MCF 10A (cell line): ENCODE measurements at regions not wholly inside any gene's neighbourhood (a gene's known extent, or its start where the extent isn't known, plus 50 kb on each side); places are given as distances from the start of the nearest gene placed in this dataset.

Experiments used
- BruUV-seq: library from RNA; stranded (reverse); fragments of 400-500 nt; replicated peaks from 2 replicates; lab custom pipeline; 2021; lab: Mats Ljungman, UMichigan
- CTCF ChIA-PET: fragments of 300-600 bp; sonication (Branson Sonifier 250); formaldehyde crosslinking; extraction: SDS; loops from one replicate; lab custom pipeline; 2021; ENCODE audit warnings: antibody characterized with exemption, inconsistent platforms; lab: Yijun Ruan, JAX
- POLR2A ChIA-PET: fragments of 300-600, 350-650 bp; sonication (Branson Sonifier 250); formaldehyde crosslinking; extraction: SDS; loops from one replicate; lab custom pipeline; 2020; ENCODE audit warnings: antibody characterized with exemption, inconsistent platforms; lab: Yijun Ruan, JAX
- DNase-seq: peaks from one replicate; pipeline ENCODE4 v3.0.0-alpha.2; 2018; ENCODE audit not compliant: unreplicated experiment
- H3K27ac Mint-ChIP-seq: one replicate; pipeline ENCODE4 v1.8.0; 2022; ENCODE audit warnings: mild to moderate bottlenecking, low read depth, mixed read lengths; ENCODE audit not compliant: unreplicated experiment
- H3K27me3 Mint-ChIP-seq: one replicate; pipeline ENCODE4 v1.8.0; 2022; ENCODE audit warnings: mixed read lengths; ENCODE audit not compliant: insufficient read depth, unreplicated experiment
- H3K36me3 Mint-ChIP-seq: one replicate; pipeline ENCODE4 v1.8.0; 2022; ENCODE audit warnings: mild to moderate bottlenecking, moderate library complexity, mixed read lengths; ENCODE audit not compliant: insufficient read depth, unreplicated experiment
- H3K4me1 Mint-ChIP-seq: one replicate; pipeline ENCODE4 v1.8.0; 2022; ENCODE audit warnings: mixed read lengths; ENCODE audit not compliant: insufficient read depth, unreplicated experiment
- H3K4me3 Mint-ChIP-seq: one replicate; pipeline ENCODE4 v1.8.0; 2022; ENCODE audit warnings: mild to moderate bottlenecking, moderate library complexity, mixed read lengths; ENCODE audit not compliant: unreplicated experiment
- H3K9me3 Mint-ChIP-seq: one replicate; pipeline ENCODE4 v1.8.0; 2022; ENCODE audit warnings: mixed read lengths; ENCODE audit not compliant: unreplicated experiment
- intact Hi-C: fragments of 100-400 bp; cut with micrococcal nuclease; formaldehyde crosslinking; loops from 2 replicates; pipeline ENCODE4 v1.14.1; 2022
- TF ChIP-seq, protein P1 (sequence below): fragments of 200-600 bp; IDR thresholded peaks from one replicate; pipeline ENCODE4 v1.8.0; 2022; ENCODE audit warnings: antibody characterized with exemption, mild to moderate bottlenecking; ENCODE audit not compliant: unreplicated experiment

DNA sequence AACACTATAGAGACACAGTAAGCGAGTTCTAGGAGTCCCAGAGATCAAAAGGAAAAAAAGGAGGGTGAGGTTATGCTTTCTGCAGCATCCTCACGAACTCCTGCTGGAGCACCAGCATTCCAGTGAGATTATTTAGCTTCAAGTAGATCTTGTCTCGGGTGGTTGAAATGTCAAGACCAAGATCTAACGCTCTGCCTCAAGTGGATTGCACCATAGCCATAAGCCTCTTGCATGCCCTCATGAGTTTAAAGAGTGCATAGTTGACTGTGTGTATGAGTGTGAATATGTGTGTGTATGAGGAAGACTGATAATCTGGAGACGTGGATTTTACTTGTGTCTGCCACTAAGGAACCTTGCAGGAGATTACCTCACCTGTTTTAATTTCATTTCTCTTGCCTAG is 335.3 kb upstream of the ADAMTSL1 start:
- BruUV-seq, result no TSS peak
- Mint-ChIP-seq H3K27me3 (peaks cover 33% of the 10 kb centered on the region), H3K27ac (no peak overlapping the region), H3K9me3 (no peaks in the 10 kb centered on the region), H3K4me3 (no peak overlapping the region), H3K36me3 (no peaks in the 10 kb centered on the region), H3K4me1 (no peaks in the 10 kb centered on the region)
- CTCF ChIA-PET, result no interaction called here
- TF ChIP-seq, protein P1, sequence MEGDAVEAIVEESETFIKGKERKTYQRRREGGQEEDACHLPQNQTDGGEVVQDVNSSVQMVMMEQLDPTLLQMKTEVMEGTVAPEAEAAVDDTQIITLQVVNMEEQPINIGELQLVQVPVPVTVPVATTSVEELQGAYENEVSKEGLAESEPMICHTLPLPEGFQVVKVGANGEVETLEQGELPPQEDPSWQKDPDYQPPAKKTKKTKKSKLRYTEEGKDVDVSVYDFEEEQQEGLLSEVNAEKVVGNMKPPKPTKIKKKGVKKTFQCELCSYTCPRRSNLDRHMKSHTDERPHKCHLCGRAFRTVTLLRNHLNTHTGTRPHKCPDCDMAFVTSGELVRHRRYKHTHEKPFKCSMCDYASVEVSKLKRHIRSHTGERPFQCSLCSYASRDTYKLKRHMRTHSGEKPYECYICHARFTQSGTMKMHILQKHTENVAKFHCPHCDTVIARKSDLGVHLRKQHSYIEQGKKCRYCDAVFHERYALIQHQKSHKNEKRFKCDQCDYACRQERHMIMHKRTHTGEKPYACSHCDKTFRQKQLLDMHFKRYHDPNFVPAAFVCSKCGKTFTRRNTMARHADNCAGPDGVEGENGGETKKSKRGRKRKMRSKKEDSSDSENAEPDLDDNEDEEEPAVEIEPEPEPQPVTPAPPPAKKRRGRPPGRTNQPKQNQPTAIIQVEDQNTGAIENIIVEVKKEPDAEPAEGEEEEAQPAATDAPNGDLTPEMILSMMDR, result no peak
- POLR2A ChIA-PET, result no interaction called here
- intact Hi-C loops, result no loop called here
- DNase-seq, result no peak

DNA sequence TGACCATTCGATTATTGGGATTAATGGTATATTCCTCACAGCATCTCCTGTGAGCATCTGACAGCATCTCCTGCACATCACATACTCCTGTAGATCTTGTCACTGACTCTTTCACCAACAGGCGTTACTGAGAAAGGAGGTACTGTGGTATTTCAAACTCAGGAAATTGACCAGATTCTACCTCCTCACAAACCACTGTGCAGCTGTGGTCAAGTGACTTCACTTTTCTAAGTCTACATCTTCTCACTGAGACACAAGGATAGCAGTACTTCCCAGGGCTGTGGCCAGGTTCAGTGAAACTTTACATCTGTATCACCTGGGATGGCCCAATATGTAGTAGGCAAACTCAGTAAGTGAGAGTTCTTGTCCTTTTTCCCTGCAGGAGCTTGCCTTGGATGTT is 332.3 kb upstream of the ADAMTSL1 start:
- DNase-seq, result no peak
- Mint-ChIP-seq H3K27me3 (peaks cover 39% of the 10 kb centered on the region), H3K4me1 (no peaks in the 10 kb centered on the region), H3K4me3 (no peak overlapping the region), H3K9me3 (no peaks in the 10 kb centered on the region), H3K36me3 (no peaks in the 10 kb centered on the region), H3K27ac (no peak overlapping the region)
- BruUV-seq, result no TSS peak
- POLR2A ChIA-PET, result no interaction called here
- intact Hi-C loops, result no loop called here
- CTCF ChIA-PET, result interaction anchor here (0.6 to 3.3 kb wide), 4 partner anchors 11 to 330 kb away, joined by 3 to 11 read pairs (median 5); no protein-coding TSS in a partner anchor
- TF ChIP-seq, protein P1, result no peak

DNA sequence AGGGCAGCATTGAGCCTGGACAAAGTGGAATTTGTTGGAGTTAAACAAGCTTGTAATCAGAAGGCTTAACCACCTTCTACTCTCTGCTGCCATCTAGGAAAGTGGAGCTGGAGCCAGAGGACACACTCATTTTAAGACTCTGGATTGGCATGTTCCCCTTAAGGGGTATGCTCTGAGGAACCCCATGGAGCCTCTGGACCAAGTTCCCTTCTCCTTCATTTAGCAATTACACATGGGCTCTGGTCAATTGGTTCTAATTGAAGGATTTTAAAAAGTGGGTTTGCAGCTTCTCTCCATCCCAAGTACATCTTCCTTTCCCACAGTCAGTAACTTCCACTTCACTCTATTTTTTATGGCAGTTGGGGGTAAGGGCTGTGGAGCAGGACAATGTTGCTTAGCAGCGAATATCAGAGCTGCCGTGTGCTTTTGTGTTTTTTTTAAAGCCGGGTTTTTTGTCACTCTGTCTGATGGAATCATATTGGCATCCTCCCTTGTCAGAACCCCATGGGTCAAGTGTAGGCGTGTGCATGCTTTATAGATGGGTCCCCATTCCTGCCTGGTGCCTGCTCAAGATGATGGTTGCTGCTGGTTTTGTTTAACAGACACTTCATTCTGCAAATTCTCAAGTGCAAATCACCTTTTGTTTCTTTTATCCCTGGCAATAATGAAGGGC is 330.7 kb upstream of the ADAMTSL1 start:
- Mint-ChIP-seq H3K4me3 (no peak overlapping the region), H3K4me1 (no peaks in the 10 kb centered on the region), H3K9me3 (no peaks in the 10 kb centered on the region), H3K36me3 (no peaks in the 10 kb centered on the region), H3K27ac (no peak overlapping the region), H3K27me3 (peaks cover 34% of the 10 kb centered on the region)
- intact Hi-C loops, result no loop called here
- POLR2A ChIA-PET, result interaction anchor here (0.7 kb wide), 1 partner anchor 1070 kb away, joined by 3 read pairs; no protein-coding TSS in a partner anchor
- no TSS peak for BruUV-seq
- DNase-seq, result peak; percentile 30
- TF ChIP-seq, protein P1, result peak; percentile 15
- CTCF ChIA-PET, result interaction anchor here (0.6 to 3.3 kb wide), 11 partner anchors 10 to 762 kb away, joined by 3 to 11 read pairs (median 3); no protein-coding TSS in a partner anchor

DNA sequence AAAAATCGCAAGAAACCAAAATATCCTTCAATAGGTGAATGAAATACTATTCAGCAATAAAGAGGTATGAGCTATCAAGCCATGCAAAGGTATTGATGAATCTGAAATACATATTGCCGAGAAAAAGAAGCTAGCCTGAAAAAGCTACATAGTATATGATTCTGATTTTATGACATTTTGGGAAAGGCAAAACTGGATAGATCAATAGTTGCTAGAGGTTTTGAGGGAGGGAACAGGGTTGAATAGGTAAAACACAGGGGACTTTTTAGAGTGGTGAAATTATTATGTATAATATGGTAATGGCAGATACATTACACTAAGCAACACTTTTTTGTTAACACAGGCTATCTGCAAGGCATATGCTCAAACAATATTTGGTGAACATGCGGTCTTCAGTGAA is 327.6 kb upstream of the ADAMTSL1 start:
- Mint-ChIP-seq H3K9me3 (no peaks in the 10 kb centered on the region), H3K36me3 (no peaks in the 10 kb centered on the region), H3K4me3 (no peak overlapping the region), H3K4me1 (no peaks in the 10 kb centered on the region), H3K27me3 (peaks cover 60% of the 10 kb centered on the region), H3K27ac (no peak overlapping the region)
- POLR2A ChIA-PET, result no interaction called here
- CTCF ChIA-PET, result no interaction called here
- no peak for DNase-seq
- TF ChIP-seq, protein P1, result no peak
- BruUV-seq, result no TSS peak
- intact Hi-C loops, result no loop called here
